ENCODE measurements at regions not wholly inside any gene's neighbourhood (a gene's known extent, or its start where the extent isn't known, plus 50 kb on each side); places are given as distances from the start of the nearest gene placed in this dataset.
A peak's percentile ranks its signal among the peaks of the same experiment; 100 is the strongest.
"Not testable (repeated sequence)": the region's sequence is repeated elsewhere in the genome, so short reads cannot be mapped to it uniquely, and the experiment has no call there.

DNA sequence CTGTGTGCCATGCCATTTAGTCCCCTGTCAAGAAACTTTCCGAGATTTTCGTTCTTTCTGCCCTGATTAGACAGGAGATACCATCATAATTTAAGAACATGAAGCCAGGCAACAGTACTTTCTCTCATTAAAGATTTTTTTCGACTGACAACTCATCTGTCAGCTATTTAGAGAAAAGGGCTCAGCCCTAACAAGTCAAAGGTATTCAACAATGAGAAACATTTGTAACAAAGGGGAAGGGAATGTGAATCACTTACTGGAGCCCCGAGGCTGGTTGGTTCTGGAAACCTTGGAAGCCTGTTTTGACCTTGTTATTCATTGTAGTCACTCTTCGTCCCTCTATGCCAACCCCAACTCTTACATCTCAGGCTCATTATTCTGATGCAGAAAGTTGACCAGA lies 199.4 kb downstream of the SPP2 start (continued):
- TF ChIP-seq POLR2AphosphoS2 (IDR thresholded peaks at IDR 0.05; ENCODE audit: low read depth, low read length) (no peak), NFE2L1 (CRISPR knock-in tag; IDR thresholded peaks at IDR 0.05; ENCODE audit: borderline replicate concordance) (no peak)

- POLR2A ChIA-PET = no interaction called here
- CTCF ChIA-PET (ENCODE audit: low intra/inter-chr PET ratio, low total read pairs) = no interaction called here
- DNase-seq (ENCODE audit: low spot score) (no peak), ATAC-seq (no peak), FAIRE-seq (no peak)
- Histone ChIP-seq H3K27ac (ENCODE audit: extremely low read length, insufficient read depth, low read length) (no peak overlapping the region), H3K4me2 (ENCODE audit: low read depth, low read length) (no peak overlapping the region), H3K27me3 (ENCODE audit: control insufficient read depth in 1 of 2, insufficient read depth in 2 of 2, low read length in 2 of 2) (no peaks in the 10 kb centered on the region; a peak in 1 of 5 replicates), H3K4me3 (replicated peaks in 1 of 3; ENCODE audit: insufficient read depth in 1 of 3, low read depth in 2 of 3, low read length in 3 of 3) (no peak overlapping the region), H3K79me2 (ENCODE audit: insufficient read depth, low read length) (no peaks in the 10 kb centered on the region), H3K36me3 (replicated peaks in 1 of 2; ENCODE audit: control insufficient read depth in 1 of 2, insufficient read depth in 2 of 2, low read length in 2 of 2) (no peaks in the 10 kb centered on the region), H2AFZ (ENCODE audit: low read length) (no peak overlapping the region), H3K9me3 (ENCODE audit: low read length) (no peaks in the 10 kb centered on the region), H3K9ac (ENCODE audit: insufficient read depth, low read depth, low read length) (no peak overlapping the region), H4K20me1 (ENCODE audit: insufficient read depth, low read length) (no peaks in the 10 kb centered on the region), H3K4me1 (ENCODE audit: insufficient read depth, low read length) (no peaks in the 10 kb centered on the region)
- no peak for TF ChIP-seq HNF1A (IDR thresholded peaks at IDR 0.05; ENCODE audit: low read depth)
- no peak for TF ChIP-seq HNF1A (CRISPR knock-in tag; IDR thresholded peaks at IDR 0.05; ENCODE audit: borderline replicate concordance)
- 0 out of 2 replicates have a peak, but pooled peaks have one; percentile 4 for TF ChIP-seq STAG1 (CRISPR knock-in tag; IDR thresholded peaks at IDR 0.05)
- 36% methylated on average over 5 of the region's 5 CpGs for WGBS (ENCODE audit: low lambda C conversion rate)
- intact Hi-C loops (cut with micrococcal nuclease; ENCODE audit: unreplicated experiment) (no loop called here), in situ Hi-C loops (cut with HindIII; ENCODE audit: extremely low pct_ligation_motif_present, low pct_unique_long_range_greater_than_20kb) (loop anchor here (5.0 kb wide), 1 partner anchor 112 kb away; no protein-coding TSS in a partner anchor)
- no TSS peak for BruUV-seq (replicated peaks)
These were observed 198.7 kb downstream of the SPP2 start for GRCh38 chr2:234249034-234249735.

- POLR2A ChIA-PET; ATAC-seq; H3K4me2 ChIP-seq (ENCODE audit: low read depth, low read length); H3K4me3 ChIP-seq (replicated peaks in 1 of 3; ENCODE audit: insufficient read depth in 1 of 3, low read depth in 2 of 3, low read length in 3 of 3); H3K36me3 ChIP-seq (replicated peaks in 1 of 2; ENCODE audit: control insufficient read depth in 1 of 2, insufficient read depth in 2 of 2, low read length in 2 of 2); H3K79me2 ChIP-seq (ENCODE audit: insufficient read depth, low read length); FAIRE-seq; H4K20me1 ChIP-seq (ENCODE audit: insufficient read depth, low read length); H3K27me3 ChIP-seq (ENCODE audit: control insufficient read depth in 1 of 2, insufficient read depth in 2 of 2, low read length in 2 of 2); H3K9ac ChIP-seq (ENCODE audit: insufficient read depth, low read depth, low read length); H3K27ac ChIP-seq (ENCODE audit: extremely low read length, insufficient read depth, low read length); H3K9me3 ChIP-seq (ENCODE audit: low read length); intact Hi-C loops (cut with micrococcal nuclease; ENCODE audit: unreplicated experiment); DNase-seq (ENCODE audit: low spot score); BruUV-seq (replicated peaks); H2AFZ ChIP-seq (ENCODE audit: low read length); CTCF ChIA-PET (ENCODE audit: low intra/inter-chr PET ratio, low total read pairs); H3K4me1 ChIP-seq (ENCODE audit: insufficient read depth, low read length): not testable (repeated sequence)
- 50% methylated on average over 10 of the region's 10 CpGs for WGBS (ENCODE audit: low lambda C conversion rate)
- in situ Hi-C loops (cut with HindIII; ENCODE audit: extremely low pct_ligation_motif_present, low pct_unique_long_range_greater_than_20kb) = loop anchor here (5.0 kb wide), 1 partner anchor 111 kb away; no protein-coding TSS in a partner anchor
These were observed 197.8 kb downstream of the SPP2 start for GRCh38 chr2:234248213-234248710.

All from HepG2 (cell line).